HG03439 (cell line): ENCODE measurements at regions not wholly inside any gene's neighbourhood (a gene's known extent, or its start where the extent isn't known, plus 50 kb on each side); places are given as distances from the start of the nearest gene placed in this dataset.
"Not testable (repeated sequence)": the region's sequence is repeated elsewhere in the genome, so short reads cannot be mapped to it uniquely, and the experiment has no call there.

Experiments used
- ATAC-seq: cut with Tn5 transposase; IDR thresholded peaks from one replicate; pipeline ENCODE4 v1.9.1; 2021; ENCODE audit warnings: mild to moderate bottlenecking, moderate library complexity; ENCODE audit not compliant: unreplicated experiment

GRCh38 chr6:99668036-99668705, 61.5 kb downstream of the PRDM13 start:
- no peak for ATAC-seq

DNA sequence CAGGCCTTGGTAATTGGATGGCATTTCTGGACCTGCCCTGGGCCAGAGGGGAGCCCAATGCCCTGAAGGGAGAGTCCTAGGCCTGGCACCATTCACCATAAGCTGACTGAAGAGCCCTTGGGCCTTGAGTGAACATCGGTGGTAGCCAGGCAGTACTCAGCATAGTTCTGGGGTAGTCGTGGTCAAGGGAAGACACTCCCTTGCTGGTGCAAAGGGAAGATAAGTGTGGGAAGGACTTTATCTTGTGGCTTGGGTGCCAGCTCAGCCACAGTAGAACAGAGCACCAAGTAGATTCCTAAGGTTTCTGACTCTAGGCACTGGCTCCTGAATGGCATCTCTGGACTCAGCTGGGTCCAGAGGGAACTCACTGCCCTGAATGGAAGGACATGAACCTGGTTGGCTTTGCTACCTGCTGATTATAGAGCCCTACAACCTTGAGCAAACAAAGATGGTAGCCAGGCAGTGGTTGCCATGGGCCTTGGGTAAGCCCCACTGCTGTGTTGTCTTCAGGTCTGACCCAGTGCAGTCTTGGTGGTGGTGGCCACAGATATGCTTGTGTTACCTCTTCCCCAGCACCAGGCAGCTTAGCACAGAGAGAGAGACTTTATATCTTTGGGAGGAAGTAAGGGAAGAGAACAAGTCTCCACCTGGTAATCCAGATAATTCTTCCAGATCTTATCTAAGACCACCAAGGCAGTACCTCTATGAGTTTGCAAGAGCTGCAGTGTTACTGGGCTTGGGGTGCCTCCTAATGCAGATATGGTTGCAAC, 83.5 kb downstream of the PRDM13 start:
- no peak for ATAC-seq

- not testable (repeated sequence) for ATAC-seq
Measured at GRCh38 chr6:99702287-99702686, 95.7 kb downstream of the PRDM13 start.

DNA sequence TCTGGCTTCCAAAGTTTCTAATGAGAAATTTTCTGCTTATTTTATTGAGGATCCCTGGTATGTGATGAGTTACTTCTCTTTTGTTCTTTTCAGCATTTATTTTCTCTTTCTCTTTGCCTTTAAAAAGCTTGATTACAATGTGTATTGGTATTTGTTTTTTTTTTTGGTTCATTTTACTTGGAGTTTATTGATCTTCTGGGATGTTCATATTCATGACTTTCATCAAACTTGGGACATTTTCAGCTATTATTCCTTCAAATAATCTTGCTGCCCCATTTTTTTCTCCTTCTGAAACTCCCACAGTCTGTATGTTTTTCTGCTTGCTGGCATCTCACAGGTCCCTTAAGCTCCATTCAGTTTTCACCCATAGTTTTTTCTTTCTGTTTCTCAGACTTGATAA, 102.4 kb downstream of the PRDM13 start:
- no peak for ATAC-seq

- no peak for ATAC-seq
Measured at GRCh38 chr6:99711302-99711701, 104.7 kb downstream of the PRDM13 start.

DNA sequence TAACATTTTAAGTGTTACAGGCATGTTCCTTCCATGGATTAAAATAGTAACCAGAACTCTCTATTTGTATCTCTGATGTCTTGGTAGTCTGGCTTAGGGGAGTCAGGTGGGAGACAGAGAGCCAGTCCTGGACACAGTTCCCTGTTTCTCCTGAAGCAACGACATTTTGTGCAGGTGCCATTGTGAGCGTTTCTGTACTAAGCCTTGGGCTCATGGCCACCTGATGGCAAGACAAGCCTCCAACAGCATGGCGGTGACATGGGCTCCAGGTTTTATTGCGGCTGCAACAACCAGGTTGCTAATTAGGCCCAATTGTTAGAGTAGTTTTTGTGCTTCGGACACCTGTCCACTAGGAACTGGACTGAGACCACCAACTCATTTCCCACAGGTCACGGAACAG, 105.3 kb downstream of the PRDM13 start:
- ATAC-seq: no peak

DNA sequence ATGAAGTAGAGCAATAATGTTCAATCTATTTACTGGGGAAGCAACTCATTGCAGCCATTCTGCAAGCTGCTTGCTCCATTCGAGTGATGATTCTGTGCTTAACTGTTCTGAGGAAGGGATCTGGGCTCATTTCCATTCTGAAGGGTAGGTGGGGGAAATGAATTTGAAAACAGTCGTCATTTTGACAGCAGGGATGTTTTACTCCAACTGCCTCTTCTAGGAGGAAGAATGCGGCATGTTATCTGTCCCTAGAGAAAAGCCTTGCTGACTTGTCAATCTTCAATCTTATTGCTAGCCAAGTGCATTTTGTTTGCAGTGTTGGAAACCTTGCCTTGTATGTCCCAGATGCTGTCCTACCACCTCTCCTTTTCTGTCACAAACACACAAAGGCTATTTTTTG, 105.9 kb downstream of the PRDM13 start:
- no peak for ATAC-seq

GRCh38 chr6:99722043-99722442, 115.4 kb downstream of the PRDM13 start:
- ATAC-seq: not testable (repeated sequence)

DNA sequence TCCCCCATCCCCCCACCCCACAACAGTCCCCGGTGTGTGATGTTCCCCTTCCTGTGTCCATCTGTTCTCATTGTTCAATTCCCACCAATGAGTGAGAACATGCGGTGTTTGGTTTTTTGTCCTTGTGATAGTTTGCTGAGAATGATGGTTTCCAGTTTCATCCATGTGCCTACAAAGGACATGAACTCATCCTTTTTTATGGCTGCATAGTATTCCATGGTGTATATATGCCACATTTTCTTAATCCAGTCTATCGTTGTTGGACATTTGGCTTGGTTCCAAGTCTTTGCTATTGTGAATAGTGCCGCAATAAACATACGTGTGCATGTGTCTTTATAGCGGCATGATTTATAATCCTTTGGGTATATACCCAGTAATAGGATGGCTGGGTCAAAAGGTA, 123.6 kb downstream of the PRDM13 start:
- ATAC-seq: not testable (repeated sequence)

GRCh38 chr6:99736302-99736701, 129.7 kb downstream of the PRDM13 start:
- ATAC-seq: no peak

GRCh38 chr6:99739526-99739925, 132.9 kb downstream of the PRDM13 start:
- ATAC-seq: no peak

- no peak for ATAC-seq
Measured at GRCh38 chr6:99741092-99741491, 134.5 kb downstream of the PRDM13 start.

- ATAC-seq: no peak
Measured at GRCh38 chr6:99743647-99744046, 137.0 kb downstream of the PRDM13 start.

- ATAC-seq: no peak
Measured at GRCh38 chr6:99745651-99746050, 139.0 kb downstream of the PRDM13 start.

- ATAC-seq: peak; percentile 94
Measured at GRCh38 chr6:99746261-99746895, 139.7 kb downstream of the PRDM13 start.

- ATAC-seq: no peak
Measured at GRCh38 chr6:99761711-99762110, 155.1 kb downstream of the PRDM13 start.

- no peak for ATAC-seq
Measured at GRCh38 chr6:99768166-99768565, 161.5 kb downstream of the PRDM13 start.

DNA sequence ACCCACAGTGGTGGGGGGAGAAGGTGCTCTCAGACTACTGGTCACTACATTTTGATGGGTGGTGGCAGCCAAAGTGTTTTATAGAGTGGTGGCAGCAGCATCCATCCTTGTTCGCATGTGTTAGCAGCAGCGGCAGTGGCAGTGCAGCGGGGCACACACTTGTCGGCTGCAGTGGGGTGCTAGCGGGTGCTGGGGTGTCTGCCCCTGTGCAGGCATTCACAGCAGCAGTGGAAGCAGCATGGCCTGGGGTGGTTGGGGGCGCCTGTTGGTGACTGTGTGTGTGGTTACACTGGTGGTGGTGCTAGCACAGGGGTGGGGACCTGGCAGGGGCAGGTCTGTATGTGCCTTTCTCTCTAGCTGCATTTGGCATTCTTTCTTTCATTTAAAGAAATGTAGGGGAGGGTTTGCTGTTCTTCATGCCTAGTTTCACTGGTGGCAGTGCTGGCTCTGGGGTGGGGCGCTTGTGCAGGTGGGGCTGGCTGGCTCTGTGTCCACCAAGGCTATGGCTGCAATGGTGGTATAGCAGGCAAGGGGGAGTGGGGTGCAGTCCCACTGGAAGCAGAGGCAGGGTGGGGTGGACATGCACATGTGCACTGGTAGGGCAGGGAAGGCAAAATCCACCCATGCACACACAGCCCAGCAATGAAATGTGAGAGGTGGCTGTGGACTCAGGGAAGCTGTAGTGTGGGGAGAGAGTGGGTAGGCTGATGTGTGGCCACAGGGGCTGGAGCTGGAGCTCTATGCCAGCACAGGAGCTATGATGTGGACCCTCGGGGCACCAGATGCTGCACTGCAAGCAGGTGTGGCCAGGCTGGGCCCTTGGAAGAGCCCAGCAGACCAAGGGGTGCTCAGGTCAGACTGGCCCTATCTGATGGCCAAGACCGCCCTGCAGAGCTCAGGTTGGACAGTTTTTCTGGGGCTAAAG, 173.3 kb downstream of the PRDM13 start:
- no peak for ATAC-seq

GRCh38 chr6:99780556-99780885, 173.9 kb downstream of the PRDM13 start:
- no peak for ATAC-seq

DNA sequence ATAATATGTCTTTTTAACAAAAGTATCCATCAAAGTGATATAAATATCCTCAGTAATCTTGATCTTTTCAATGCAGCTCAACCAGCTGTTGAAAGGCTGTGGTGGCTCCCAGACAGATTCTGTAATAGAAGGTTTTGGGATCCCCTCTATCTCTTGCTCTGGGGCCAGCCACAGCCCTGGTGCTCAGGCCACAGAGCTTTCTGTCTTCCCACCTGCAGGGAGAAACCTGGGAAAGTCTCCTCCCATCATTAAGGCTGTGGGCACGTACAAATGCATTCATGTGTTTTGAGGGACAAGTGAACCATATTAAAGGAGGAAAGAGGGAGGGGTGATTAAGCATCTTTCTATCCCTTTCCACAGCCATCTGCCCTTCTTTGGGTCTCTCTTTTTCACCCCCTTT, 183.1 kb downstream of the PRDM13 start:
- no peak for ATAC-seq

DNA sequence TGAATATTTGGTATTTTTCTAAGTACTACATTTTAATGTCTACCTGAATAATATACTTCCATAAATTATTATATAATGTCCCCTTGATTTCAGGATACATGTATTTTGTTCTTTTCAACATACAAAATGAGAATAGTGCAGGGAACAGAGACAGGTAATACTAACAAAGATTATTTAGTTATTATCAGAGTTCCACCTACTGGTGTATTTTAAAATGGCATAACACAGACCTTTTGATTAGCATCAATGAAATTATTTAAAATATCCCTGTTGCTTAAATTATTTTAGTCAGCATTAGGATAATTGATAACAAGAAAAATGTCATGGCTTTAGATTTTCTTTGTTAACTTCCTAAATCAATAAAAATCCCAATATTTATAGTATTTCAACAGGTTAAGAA, 184.0 kb downstream of the PRDM13 start:
- ATAC-seq: no peak
